NOMO-1 (cell line): ENCODE measurements at regions not wholly inside any gene's neighbourhood (a gene's known extent, or its start where the extent isn't known, plus 50 kb on each side); places are given as distances from the start of the nearest gene placed in this dataset.
"Not testable (repeated sequence)": the region's sequence is repeated elsewhere in the genome, so short reads cannot be mapped to it uniquely, and the experiment has no call there.

Source experiments
- DNase-seq, 2 experiments: peaks; one replicate each; lab custom pipeline; 2025; ENCODE audit not compliant: unreplicated experiment in 2 of 2; lab: John Stamatoyannopoulos, UW

- DNase-seq, result not testable (repeated sequence)
Observed at GRCh38 chr21:9744166-9744565, 777.2 kb upstream of the TPTE start.

- DNase-seq, result not testable (repeated sequence)
Observed at GRCh38 chr21:9744593-9744992, 776.8 kb upstream of the TPTE start.

GRCh38 chr21:9745457-9746108, 775.8 kb upstream of the TPTE start:
- not testable (repeated sequence) for DNase-seq

GRCh38 chr21:9746311-9746710, 775.1 kb upstream of the TPTE start:
- DNase-seq, result not testable (repeated sequence)

- not testable (repeated sequence) for DNase-seq
Observed at GRCh38 chr21:9746831-9747606, 774.4 kb upstream of the TPTE start.

GRCh38 chr21:9747870-9748269, 773.5 kb upstream of the TPTE start:
- not testable (repeated sequence) for DNase-seq

GRCh38 chr21:9748451-9748850, 772.9 kb upstream of the TPTE start:
- DNase-seq, result not testable (repeated sequence)

- DNase-seq, result not testable (repeated sequence)
Observed at GRCh38 chr21:9749741-9750230, 771.6 kb upstream of the TPTE start.

- no peak for DNase-seq
Observed at GRCh38 chr21:9750341-9751086, 770.9 kb upstream of the TPTE start.

GRCh38 chr21:9751087-9751585, 770.2 kb upstream of the TPTE start:
- not testable (repeated sequence) for DNase-seq

GRCh38 chr21:9752028-9752427, 769.4 kb upstream of the TPTE start:
- DNase-seq, result not testable (repeated sequence)

GRCh38 chr21:9753441-9753840, 767.9 kb upstream of the TPTE start:
- not testable (repeated sequence) for DNase-seq

GRCh38 chr21:9753943-9754342, 767.4 kb upstream of the TPTE start:
- no peak for DNase-seq

GRCh38 chr21:9754434-9754833, 766.9 kb upstream of the TPTE start:
- DNase-seq, result not testable (repeated sequence)

GRCh38 chr21:9755611-9756010, 765.8 kb upstream of the TPTE start:
- DNase-seq, result no peak

GRCh38 chr21:9756677-9757076, 764.7 kb upstream of the TPTE start:
- no peak for DNase-seq

- DNase-seq, result not testable (repeated sequence)
Observed at GRCh38 chr21:9757118-9757517, 764.3 kb upstream of the TPTE start.

- DNase-seq, result not testable (repeated sequence)
Observed at GRCh38 chr21:9757572-9757971, 763.8 kb upstream of the TPTE start.

GRCh38 chr21:9758141-9758540, 763.2 kb upstream of the TPTE start:
- no peak for DNase-seq

- no peak for DNase-seq
Observed at GRCh38 chr21:9758888-9759287, 762.5 kb upstream of the TPTE start.

GRCh38 chr21:9759972-9760371, 761.4 kb upstream of the TPTE start:
- DNase-seq, result no peak
